NOMO-1 (cell line): ENCODE measurements at regions not wholly inside any gene's neighbourhood (a gene's known extent, or its start where the extent isn't known, plus 50 kb on each side); places are given as distances from the start of the nearest gene placed in this dataset.
"Not testable (repeated sequence)": the region's sequence is repeated elsewhere in the genome, so short reads cannot be mapped to it uniquely, and the experiment has no call there.

Experiments used
- DNase-seq, 2 experiments: peaks; one replicate each; lab custom pipeline; 2025; ENCODE audit not compliant: unreplicated experiment in 2 of 2; lab: John Stamatoyannopoulos, UW

DNA sequence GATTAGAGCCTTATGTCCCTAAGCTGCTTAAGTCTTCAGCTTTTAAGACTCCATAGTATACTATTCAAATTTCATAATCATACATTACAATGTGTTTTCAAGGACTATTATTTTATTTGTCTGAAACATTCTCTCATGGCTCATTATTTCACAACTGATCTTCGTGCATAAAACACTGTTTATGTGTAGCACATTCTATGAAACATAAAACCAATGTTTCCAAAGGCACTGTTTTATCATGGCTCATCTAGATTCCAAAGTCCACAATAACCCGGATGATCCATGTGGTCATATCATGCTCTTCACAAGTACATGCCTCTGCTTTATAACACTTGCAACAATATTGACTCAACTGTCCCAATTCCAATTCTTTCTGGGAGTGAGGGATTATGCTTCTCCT lies 806.1 kb downstream of the TNS3 start:
- no peak for DNase-seq

DNA sequence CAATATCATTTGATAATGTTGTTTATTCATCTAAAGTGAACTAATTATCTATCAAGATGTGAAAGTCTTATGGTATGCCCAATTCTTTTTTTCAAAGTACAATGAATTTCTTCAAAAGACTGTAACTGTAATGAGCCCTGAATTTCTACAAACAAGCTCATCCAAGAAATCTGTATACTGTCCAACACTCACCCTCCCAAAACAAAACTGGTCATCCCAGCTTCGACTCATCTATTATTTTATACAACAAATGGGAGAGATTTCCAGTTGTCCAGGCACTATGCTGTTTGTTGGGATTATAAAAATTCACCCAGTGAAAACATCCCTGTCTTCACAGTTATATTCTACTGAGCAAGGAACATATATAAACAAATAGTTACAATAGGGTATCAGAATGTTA lies 806.9 kb downstream of the TNS3 start:
- no peak for DNase-seq

DNA sequence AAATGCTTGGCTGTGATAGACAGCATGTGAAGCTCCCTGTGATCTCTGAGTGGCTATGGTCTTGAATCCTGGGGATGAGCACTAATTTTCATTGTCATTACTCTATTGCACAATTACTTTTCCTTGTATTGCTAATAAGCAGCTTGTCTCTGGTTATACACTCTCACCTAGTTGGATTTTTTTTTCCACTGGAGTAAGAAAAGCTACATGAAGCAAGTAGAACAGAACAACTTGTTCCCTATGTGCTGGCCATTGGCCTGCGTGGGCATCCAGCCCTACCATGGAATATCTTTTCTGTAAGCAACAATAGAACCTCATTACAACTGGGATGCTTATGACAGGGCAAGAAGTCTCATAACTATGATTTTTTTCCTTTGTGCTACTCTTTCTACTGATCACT lies 807.4 kb downstream of the TNS3 start:
- DNase-seq = no peak

DNA sequence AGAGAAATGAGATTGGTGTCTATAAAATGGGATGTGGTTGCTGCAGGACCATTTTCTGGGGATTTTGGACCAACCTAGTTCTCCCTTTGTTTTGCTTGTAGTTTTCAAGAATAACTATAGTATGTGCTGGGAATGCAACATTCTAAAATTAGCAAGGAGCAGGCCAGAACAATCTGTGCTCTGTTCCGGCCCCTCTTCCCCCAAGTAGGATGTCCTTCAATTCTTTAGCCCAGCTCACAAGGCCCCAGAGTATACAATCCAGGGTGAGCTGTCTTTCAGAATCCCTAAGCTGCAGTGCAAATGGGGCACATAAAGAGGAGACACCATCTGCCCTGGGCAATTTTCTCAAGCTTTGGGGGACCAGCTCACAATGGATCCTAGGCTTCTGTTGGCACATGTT lies 809.1 kb downstream of the TNS3 start:
- no peak for DNase-seq

DNA sequence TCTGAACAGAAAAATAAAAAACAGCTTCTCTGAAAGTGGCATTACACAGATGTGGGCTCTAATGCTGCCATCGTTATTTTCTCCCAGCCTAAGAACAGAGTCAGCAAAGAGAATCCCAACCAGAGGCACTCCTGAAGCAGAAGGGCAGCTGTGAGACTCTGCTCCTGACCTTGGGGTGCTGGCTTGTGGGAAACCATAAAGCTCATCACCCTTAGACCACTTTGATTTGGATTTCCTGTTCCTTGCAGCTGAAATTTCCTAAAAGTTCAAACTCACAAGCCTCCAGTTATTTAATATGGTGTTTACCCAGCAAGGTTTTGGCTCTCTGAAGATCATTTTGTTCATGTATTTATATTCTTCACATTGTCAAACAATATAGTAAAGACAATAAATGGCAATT lies 814.8 kb downstream of the TNS3 start:
- DNase-seq = no peak

- no peak for DNase-seq
Observed at GRCh38 chr7:46764100-46764936, 817.6 kb downstream of the TNS3 start.

DNA sequence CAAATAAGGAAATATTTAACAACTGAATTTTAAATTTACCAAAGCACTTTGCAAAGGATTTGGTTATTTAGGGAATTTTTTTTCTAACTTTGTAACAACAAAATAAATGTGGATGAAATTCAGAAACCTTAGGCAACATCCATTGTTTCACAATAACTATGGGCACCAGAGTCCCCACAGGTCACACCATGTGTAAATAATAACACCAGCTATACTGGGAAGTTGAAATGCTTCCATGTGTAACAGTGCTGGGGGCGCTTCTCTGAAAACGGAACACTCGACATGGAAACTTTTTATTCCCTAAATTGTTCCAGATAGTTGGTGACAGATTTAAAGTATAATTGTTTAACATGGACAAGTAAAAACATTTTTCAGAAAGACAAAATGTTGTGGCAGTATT lies 818.6 kb downstream of the TNS3 start:
- no peak for DNase-seq

DNA sequence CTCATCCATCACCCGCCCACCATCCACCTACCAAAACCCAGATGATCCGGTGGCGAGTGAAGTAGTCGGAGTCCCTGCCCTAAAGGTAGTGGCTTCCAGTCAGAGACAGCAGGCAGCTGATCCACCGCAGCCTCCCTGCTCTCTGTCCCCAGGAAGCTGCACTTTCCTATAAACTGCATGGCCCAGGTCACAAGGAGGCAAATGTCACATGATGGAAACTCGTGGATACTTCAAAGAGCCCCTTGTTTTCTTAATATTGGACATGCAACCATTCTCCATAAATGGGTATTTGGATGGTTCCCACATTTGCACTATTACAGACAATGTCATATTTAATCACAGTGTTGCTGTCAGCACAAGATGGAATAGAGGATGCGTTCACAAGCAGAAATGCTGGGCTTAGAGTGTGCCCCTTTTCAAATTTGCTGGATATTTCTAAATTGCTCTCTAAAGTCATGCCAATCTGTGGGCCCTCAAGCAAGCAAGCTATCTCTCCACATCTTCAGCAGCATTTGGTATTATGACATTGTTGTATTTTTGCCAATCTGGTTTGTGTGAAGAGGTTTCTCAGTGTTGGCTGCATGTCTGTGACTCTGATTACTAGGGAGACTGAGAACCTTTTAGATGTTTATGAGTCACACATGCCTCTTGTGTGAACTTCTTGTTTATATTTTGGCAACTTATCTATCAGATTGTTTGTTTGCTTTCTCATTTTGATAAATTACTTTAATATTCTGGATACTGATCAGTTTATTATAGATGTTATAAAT lies 822.0 kb downstream of the TNS3 start:
- DNase-seq = no peak

GRCh38 chr7:46756996-46757395 lies 824.9 kb downstream of the TNS3 start:
- DNase-seq = no peak

GRCh38 chr7:46756256-46756655 lies 825.7 kb downstream of the TNS3 start:
- DNase-seq = no peak

DNA sequence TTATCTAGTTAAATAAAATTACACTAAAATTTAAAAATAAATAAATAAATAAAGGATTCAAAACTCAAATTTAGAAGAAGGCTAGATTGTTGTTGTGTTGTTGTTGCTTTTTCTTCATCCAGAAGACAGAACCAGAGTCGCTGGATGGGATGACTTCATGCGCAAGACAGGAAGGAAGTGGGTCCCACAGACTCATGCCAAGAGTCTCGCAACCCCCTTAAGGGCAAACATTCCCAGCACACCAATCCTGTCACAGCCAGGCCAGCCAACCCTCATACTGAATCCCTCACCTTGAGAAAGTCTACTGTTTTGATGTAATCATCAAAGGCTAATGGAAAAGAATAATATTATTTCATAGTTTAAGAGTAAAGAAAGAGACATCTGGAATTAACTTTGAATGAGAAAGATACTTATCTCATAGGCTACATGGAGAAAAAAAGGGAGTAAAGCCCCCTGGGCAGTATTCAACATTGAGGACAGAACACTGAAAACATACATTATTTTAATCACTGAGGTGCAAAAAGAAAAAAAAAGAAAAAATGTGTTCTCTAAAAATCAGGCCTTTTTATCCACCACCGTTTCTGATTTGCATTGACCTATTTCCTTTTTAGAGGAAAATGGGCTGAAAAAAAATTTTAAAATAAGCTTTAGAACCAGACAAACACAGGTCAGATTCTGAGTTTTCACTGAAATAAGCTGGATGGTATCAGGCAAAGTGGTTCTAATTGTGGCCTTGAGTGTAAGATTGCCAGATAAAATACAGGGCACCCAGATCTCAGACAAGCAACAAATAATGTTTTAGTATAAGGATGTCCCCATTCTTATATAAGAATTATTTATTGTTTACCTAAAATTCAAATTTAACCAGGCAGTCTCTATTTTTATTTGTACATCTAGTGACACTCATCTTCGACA lies 826.5 kb downstream of the TNS3 start:
- no peak for DNase-seq

DNA sequence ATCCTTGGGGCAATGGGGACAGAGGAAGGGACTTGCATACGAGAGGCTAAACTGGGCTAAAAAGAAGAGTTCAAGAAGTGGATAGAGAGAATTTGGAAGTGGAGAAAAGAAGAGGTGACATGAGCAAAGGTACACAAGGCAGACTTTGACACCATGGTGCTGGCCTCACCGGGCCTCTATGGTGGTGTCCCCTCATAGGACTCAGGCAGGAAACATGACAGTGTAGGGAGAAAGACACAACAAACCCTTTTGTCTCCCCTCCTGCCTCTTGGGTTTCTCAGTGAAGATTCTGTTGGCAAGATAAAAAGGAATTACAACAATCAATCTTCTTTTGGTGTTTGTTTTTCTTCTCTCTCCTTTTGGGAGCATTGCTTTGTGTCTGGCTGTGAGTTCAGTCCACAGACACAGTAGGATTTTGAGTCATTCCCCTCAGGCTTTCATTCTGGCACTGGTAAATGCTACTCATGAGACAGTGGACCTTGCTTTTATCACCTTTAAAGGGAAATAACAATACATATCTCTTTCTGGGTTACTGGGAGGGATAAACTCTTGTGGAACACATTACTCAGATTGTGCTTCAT lies 827.7 kb downstream of the TNS3 start:
- DNase-seq = no peak

GRCh38 chr7:46753662-46754061 lies 828.2 kb downstream of the TNS3 start:
- DNase-seq = no peak

- DNase-seq = peak; percentile 10 to 47
Observed at GRCh38 chr7:46752881-46753366, 829.0 kb downstream of the TNS3 start.

DNA sequence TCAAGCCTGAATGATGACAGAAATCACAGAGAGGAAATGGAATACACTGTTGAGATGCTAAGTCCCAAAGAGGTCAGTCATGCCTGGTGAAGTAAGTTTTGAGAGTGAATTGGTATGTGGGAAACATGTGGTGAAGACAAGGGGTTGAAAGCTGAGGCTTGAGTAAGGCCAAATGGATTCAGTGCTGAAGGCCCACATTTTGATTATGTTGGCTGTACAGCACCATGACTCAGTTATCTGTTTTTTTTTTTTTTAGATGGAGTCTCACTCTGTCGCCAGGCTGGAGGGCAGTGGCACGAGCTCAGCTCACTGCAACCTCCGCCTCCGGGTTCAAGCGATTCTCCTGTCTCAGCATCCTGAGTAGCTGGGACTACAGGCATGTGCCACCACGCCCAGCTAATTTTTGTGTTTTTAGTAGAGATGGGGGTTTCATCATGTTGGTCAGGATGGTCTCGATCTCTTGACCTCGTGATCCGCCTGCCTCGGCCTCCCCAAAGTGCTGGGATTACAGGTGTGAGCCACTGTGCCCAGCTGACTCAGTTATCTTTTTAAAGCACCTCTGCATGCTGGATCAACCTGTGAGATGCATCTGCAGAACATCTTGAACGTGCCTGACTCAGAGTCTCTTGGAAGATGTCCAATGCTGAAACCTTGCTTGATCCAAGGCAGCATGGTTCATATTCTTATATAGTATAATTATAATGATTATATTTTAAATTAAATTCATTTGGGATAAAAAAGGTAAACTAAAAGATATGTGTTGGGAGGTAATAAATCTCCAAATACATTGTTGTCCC lies 829.8 kb downstream of the TNS3 start:
- not testable (repeated sequence) for DNase-seq

DNA sequence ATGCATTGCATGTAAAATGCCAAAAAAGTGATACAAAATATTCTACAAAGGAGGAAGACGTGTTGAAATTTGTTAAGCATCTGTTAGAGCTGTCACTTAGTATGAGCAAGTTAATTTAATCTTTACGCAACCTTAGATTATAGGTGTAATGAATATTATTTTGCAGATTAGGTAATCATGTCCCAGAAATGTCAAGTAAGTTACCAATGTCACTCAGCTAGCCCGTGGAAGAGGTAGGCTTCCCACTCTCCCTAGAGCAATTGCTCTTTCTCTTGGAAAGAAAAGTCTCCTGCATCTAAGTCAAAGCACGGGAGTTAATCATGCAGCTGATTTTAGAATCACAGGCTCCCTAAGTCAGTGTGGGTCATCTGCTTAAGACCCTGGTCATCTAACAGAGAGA lies 830.4 kb upstream of the IGFBP3 start:
- no peak for DNase-seq

GRCh38 chr7:46750321-46750865 lies 829.3 kb upstream of the IGFBP3 start:
- DNase-seq = no peak

DNA sequence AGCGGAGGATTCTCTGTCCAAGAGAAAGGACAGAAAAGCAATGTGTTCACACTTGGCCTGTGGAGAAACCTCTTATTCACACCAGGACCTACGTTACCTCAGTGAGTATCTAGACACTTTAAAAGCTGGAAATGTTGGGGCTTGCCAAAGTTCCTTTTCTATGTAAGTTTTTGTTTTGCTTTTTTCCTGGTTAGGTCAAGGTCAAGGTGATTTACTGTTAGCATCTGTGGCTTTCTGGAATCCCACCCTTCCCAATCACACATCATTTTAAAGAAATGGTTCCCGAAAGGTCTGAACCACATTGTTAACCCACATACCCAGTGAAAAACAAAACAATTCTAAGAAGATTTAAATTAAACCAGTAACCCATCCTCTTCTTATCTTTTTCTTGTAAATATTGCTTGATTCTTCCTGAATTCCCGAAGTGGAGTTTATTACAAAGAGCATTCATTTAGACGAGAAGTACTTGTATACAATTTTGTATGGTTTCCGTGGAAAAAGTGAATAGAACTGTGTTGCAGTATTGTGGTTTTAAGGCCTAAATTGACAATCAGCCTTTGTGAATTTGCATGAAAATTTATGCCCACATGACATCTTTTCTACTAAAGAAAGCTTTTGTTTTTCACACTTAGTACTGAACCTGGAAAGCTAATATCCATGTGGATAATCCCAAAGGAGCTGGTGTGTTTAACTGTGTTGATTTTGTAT lies 827.0 kb upstream of the IGFBP3 start:
- no peak for DNase-seq
